Epithelial cell of proximal tubule (primary cell): ENCODE measurements at regions not wholly inside any gene's neighbourhood (a gene's known extent, or its start where the extent isn't known, plus 50 kb on each side); places are given as distances from the start of the nearest gene placed in this dataset.
"Not testable (repeated sequence)": the region's sequence is repeated elsewhere in the genome, so short reads cannot be mapped to it uniquely, and the experiment has no call there.

Source experiments
- DNase-seq: peaks from one replicate; pipeline ENCODE4 v3.0.0-alpha.2; 2011; ENCODE audit warnings: low read depth
- H3K4me3 ChIP-seq: 2 replicates; pipeline ENCODE4 v1.5.1; 2011; ENCODE audit warnings: low read depth, mild to moderate bottlenecking, low read length
- CTCF ChIP-seq: conservative IDR thresholded peaks from 2 replicates; pipeline ENCODE4 v1.5.1; 2012; ENCODE audit warnings: low read depth, mild to moderate bottlenecking, low read length

DNA sequence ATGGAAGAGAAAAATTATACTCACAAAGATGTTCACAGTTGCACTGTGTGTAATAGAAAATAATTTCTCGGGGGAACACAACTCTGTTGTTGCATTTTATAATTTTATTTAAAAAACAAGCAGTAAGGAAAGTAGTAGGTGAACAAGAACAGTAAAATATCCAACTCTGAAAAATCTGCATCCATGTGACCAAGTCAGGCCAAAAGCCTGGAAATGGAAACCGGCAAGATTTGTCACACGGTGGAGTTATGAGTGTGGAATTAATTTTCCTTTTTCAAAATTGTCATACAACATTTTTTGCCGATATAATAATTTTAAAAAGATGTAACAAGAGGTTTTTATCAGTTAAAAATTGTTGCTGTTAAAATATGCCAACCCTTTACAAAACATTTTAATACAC is 1421.5 kb downstream of the BRD1 start:
- no peak for DNase-seq
- no peak overlapping the region for H3K4me3 ChIP-seq
- no peak for TF ChIP-seq CTCF

- no peak for DNase-seq
- H3K4me3 ChIP-seq: no peak overlapping the region
- TF ChIP-seq CTCF: no peak
These were observed 1421.9 kb downstream of the BRD1 start for GRCh38 chr22:48405741-48406140.

- TF ChIP-seq CTCF: no peak
These were observed 1422.7 kb downstream of the BRD1 start for GRCh38 chr22:48404801-48405447.

DNA sequence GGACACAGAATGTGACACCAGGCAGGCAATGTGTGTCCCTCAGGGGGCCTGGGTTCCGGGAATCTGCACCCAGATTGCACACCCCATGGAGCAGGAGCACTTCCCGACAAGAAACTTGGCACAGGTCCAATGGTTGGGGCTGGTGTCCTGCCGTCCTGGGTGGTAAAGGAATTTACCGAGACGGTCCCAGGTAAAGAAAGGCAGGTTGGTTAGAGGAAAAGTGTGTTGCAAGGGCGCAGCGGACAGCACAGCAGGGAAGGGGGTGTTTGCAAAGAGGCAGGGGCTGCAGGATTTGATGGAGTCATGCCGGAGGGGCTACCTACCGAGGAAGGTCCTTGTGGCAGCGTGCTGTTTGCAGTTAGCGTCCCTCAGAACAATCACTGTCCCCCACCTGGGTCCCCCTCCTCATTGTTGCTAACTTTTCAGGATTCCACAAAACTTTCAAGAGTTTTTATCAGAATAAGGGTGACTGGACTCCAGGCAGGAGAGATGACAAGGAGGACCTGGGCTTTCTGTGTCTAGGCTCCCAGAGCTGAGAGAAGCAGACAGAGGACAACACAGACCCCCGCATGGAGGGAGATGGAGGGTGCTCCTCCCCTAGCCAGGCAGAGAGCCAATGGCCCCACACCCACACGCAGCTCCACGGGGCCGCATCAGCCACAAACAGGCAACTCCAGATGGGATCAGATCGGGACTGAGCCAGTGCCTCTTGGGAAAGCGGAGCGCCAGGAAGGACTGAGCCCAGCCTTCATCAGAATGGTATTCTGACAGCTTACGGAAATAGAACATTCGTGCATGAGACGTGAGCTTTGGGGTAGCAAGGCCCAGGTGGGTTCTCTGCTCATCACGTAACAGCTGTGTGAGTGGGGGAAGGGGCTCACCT is 1423.9 kb downstream of the BRD1 start:
- no peak for DNase-seq
- no peak overlapping the region for H3K4me3 ChIP-seq
- TF ChIP-seq CTCF: no peak

More at GRCh38 chr22:48404801-48405447, 1422.7 kb downstream of the BRD1 start:
- no peak overlapping the region for H3K4me3 ChIP-seq
- DNase-seq: no peak

- TF ChIP-seq CTCF: no peak
- no peak overlapping the region for H3K4me3 ChIP-seq
- no peak for DNase-seq
These were observed 1425.1 kb downstream of the BRD1 start for GRCh38 chr22:48402591-48403031.

GRCh38 chr22:48401523-48401922 is 1426.2 kb downstream of the BRD1 start:
- not testable (repeated sequence) for DNase-seq, H3K4me3 ChIP-seq

DNA sequence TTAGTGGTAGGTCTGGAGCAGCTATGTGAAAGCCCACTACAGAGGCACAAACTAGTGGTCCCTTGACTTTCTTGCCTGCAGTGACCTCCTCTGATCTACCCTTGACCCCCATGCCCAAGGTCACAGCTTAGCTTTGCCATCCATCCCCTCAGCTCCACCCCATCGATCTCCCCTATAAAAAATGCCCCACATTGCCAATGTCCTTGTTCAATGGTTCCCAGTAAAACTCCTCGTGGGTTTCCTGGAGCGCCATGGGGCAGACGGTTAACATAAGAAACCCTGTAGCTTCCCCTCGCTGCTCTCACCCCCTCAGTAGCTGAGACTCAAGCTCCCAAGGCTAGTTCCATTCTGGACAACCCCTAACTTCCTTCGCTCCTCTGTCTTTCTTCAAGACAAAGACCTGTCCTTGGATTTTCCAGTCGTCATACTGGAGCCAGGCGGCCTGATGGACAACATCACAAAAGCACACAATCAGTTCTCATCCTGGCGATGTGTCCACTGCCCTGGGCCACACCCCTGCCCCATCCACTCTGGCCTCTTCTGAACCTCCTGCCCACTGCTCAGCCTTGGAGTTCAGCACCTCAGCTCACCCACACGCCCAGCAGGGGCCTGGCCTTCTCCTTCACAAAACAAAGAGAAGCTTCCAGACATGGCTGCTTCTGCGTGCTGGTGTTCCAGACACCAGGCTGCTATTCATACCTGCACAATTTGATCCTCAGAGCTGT is 1429.3 kb downstream of the BRD1 start:
- DNase-seq: no peak
- TF ChIP-seq CTCF: no peak
- no peak overlapping the region for H3K4me3 ChIP-seq
